NB4 (cell line): ENCODE measurements at regions not wholly inside any gene's neighbourhood (a gene's known extent, or its start where the extent isn't known, plus 50 kb on each side); places are given as distances from the start of the nearest gene placed in this dataset.

Experiments used
- DNase-seq: peaks from one replicate; pipeline ENCODE4 v3.0.0; 2010; ENCODE audit warnings: low read depth
- H3K4me3 ChIP-seq: one replicate; pipeline ENCODE4 v1.5.1; 2011; ENCODE audit warnings: mild to moderate bottlenecking, low read depth, low read length, moderate library complexity
- CTCF ChIP-seq: IDR thresholded peaks from one replicate; pipeline ENCODE4 v1.5.1; 2012; ENCODE audit warnings: low read depth, low read length
- MAX ChIP-seq: IDR thresholded peaks from 2 replicates; pipeline ENCODE4 v1.6.1; 2011; ENCODE audit warnings: low read depth, low read length
- MYC ChIP-seq: IDR thresholded peaks from 2 replicates; pipeline ENCODE4 v1.6.1; 2011; ENCODE audit warnings: low read depth, low read length
- POLR2A ChIP-seq: IDR thresholded peaks from 2 replicates; pipeline ENCODE4 v1.6.1; 2011; ENCODE audit warnings: mild to moderate bottlenecking; ENCODE audit not compliant: insufficient read length; ENCODE audit errors: extremely low read depth

- H3K4me3 ChIP-seq, result no peak overlapping the region
- no peak for TF ChIP-seq CTCF
- no peak for TF ChIP-seq POLR2A
- TF ChIP-seq MYC, result no peak
- TF ChIP-seq MAX, result no peak
- peak; percentile 41 for DNase-seq
Observed at GRCh38 chr7:13279854-13280435, 592.5 kb downstream of the ARL4A start.

- H3K4me3 ChIP-seq, result no peak overlapping the region
- TF ChIP-seq CTCF (peak; percentile 33), MYC (no peak)
- DNase-seq, result peak; percentile 34
Observed at GRCh38 chr7:13282377-13282980, 595.0 kb downstream of the ARL4A start.

DNA sequence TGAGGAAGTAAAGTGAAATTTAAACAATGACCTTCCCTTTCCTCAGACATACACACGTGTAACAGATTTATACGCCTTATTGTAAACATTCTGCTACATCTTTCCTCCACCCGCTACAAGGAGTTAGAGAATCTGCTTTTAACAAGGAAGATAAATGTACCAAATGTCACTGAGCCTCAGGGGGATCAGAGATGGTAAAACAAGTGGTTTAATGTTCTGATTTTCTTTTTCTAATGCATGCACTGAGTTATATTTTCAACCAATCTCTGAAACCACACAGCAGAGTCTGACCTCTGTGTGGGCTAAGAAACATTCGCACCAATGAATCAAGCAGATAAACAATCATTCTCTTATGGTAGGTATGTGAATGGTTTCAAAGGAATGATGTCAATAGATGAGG, 599.5 kb downstream of the ARL4A start:
- no peak for TF ChIP-seq MAX
- no peak for DNase-seq
- no peak overlapping the region for H3K4me3 ChIP-seq

DNA sequence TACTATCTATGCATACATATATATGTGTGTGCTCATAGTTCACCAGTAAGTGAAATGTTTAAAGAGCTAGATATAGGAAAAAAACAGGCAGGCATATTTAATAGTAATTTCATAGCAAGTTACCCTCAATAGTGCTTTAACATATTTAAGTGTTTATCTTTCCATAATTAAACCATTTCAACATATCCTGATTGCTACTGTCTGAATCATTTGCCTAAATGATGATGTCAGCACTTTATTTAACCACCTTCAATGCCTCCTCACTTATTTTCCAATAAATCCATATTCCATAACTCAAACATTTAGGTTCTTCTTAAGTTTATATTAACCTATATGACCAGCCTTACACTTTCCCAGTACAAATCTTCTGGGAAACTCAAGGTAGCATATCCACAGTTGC, 601.1 kb downstream of the ARL4A start:
- TF ChIP-seq CTCF (no peak), POLR2A (no peak), MYC (no peak), MAX (no peak)
- no peak for DNase-seq
- no peak overlapping the region for H3K4me3 ChIP-seq

DNA sequence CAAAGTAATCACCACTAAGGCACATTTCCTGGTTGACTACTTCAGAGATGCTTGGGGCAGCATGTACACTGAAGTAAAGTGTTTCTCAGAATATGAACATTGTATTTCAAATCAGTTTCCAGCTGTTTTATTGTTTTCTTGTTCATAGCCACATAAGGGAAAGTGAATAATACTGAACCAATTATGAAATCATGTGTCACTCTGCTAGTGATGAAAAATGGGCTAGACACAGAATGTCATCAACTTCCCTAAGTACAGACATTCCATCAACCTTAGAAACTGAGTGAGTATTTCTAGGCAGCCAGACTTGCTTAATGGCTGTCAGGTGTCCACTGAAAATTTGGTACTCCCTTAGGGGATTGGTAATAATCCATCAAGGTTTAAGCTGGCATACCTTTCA, 603.5 kb downstream of the ARL4A start:
- DNase-seq, result no peak
- no peak overlapping the region for H3K4me3 ChIP-seq
- no peak for TF ChIP-seq MAX
- TF ChIP-seq CTCF, result no peak
- no peak for TF ChIP-seq MYC
- TF ChIP-seq POLR2A, result no peak

DNA sequence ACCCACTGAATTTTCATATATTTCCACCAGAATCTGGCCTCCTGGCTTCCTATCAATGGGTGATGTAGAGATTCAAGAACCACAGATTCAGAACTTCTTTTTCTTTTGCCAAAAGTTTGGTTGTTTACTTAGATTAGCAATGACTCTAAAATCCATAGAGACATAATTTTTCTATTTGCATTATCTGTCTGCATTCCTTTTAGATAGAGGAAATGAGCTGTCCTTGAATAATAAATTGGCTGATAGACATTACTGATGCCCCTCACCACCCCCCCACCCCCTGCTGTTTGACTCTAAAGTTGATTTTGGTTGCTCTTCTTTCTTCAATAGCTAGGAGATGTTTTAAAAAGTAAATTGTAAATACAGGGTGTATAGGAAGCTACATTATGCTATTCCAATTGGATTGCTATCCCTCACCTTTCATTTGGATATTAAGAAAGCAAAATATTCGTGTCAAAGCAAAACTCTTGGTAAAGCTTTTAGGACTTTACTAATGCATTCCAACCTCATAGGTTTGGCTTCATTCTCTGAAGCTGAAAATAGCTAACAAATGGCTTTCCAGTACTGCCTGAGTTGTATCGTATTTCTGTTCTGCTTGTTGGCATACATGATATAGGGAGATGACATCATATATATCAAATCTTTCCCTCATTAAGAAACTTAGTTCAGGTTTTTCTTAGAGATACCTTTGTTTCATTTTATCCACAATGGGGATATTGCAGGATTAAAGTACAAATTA, 606.0 kb downstream of the ARL4A start:
- DNase-seq, result no peak
- no peak overlapping the region for H3K4me3 ChIP-seq
- TF ChIP-seq MAX, result no peak
- TF ChIP-seq POLR2A, result no peak
- TF ChIP-seq MYC, result no peak
- TF ChIP-seq CTCF, result no peak
